ENCODE measurements at regions not wholly inside any gene's neighbourhood (a gene's known extent, or its start where the extent isn't known, plus 50 kb on each side); places are given as distances from the start of the nearest gene placed in this dataset.

DNA sequence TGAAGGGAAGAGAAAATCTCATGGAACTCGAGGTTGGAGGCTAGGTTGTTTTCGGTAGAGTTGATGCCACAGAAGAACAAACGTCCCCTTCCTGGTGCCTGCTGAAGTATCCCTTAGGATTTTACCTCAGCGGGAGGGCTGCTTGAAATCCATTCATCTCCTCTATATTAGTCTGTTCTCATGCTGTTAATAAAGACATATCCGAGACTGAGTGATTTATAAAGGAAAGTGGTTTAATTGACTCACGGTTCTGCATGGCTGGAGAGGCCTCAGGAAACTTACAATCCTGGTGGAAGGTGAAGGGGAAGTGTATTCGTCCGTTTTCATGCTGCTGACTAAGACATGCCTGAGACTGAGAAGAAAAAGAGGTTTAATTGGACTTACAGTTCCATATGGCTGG lies 413.5 kb downstream of the NPHP4 start:
- TF ChIP-seq EZH2 (IDR thresholded peaks at IDR 0.05) (no peak), EZH2phosphoT487 (IDR thresholded peaks at IDR 0.05) (no peak)
- TF ChIP-seq, protein P1, sequence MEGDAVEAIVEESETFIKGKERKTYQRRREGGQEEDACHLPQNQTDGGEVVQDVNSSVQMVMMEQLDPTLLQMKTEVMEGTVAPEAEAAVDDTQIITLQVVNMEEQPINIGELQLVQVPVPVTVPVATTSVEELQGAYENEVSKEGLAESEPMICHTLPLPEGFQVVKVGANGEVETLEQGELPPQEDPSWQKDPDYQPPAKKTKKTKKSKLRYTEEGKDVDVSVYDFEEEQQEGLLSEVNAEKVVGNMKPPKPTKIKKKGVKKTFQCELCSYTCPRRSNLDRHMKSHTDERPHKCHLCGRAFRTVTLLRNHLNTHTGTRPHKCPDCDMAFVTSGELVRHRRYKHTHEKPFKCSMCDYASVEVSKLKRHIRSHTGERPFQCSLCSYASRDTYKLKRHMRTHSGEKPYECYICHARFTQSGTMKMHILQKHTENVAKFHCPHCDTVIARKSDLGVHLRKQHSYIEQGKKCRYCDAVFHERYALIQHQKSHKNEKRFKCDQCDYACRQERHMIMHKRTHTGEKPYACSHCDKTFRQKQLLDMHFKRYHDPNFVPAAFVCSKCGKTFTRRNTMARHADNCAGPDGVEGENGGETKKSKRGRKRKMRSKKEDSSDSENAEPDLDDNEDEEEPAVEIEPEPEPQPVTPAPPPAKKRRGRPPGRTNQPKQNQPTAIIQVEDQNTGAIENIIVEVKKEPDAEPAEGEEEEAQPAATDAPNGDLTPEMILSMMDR (IDR thresholded peaks at IDR 0.05), result no peak

All from neural progenitor cell (in vitro differentiated cells).